Suprapubic skin (tissue), 4 donors: ENCODE measurements at regions not wholly inside any gene's neighbourhood (a gene's known extent, or its start where the extent isn't known, plus 50 kb on each side); places are given as distances from the start of the nearest gene placed in this dataset.
"Not testable (repeated sequence)": the region's sequence is repeated elsewhere in the genome, so short reads cannot be mapped to it uniquely, and the experiment has no call there.

Experiments used
- EP300 ChIP-seq: sonication (generic); formaldehyde crosslinking; IDR thresholded peaks from one replicate; pipeline ENCODE4 v1.6.1; 2017; ENCODE audit warnings: antibody characterized with exemption
- POLR2A ChIP-seq, 2 donors: fragments of 450-650 bp; IDR thresholded peaks; one replicate each; pipeline ENCODE4 v1.6.1; 2017; ENCODE audit warnings: antibody characterized with exemption in 2 of 2, mild to moderate bottlenecking in 2 of 2, moderate library complexity in 2 of 2
- POLR2AphosphoS5 ChIP-seq, 3 donors: sonication (generic); formaldehyde crosslinking; IDR thresholded peaks; one replicate each; pipeline ENCODE4 v1.6.1; 2017; ENCODE audit warnings: antibody characterized with exemption in 3 of 3
- TF ChIP-seq, protein P1 (sequence below), 2 donors: fragments of 200-600 bp in 1 of 2; fragments of 450-650 bp in 1 of 2; sonication (generic) in 1 of 2; IDR thresholded peaks; one replicate each; pipeline ENCODE4 v1.5.1; 2016 to 2019; ENCODE audit warnings: antibody characterized with exemption in 2 of 2, mild to moderate bottlenecking in 1 of 2, moderate library complexity in 1 of 2

DNA sequence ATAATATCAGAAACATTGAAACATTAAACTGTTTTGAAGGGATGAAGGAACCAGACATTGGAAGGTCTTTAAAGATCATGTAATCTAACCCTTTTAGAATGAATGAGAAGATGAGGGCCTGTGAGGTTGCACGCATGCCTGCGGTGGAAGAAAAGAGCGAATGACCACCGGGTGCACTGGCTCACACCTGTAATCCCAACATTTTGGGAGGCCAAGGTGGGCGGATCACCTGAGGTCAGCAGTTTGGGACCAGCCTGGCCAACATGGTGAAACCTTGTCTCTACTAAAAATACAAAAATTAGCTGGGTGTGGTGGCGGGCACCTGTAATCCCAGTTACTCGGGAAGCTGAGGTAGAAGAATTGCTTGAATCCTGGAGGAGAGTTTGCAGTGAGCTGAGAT is 242.3 kb upstream of the CDH12 start:
- not testable (repeated sequence) for TF ChIP-seq POLR2A (IDR thresholded peaks at IDR 0.05); POLR2AphosphoS5 (IDR thresholded peaks at IDR 0.05); EP300
- TF ChIP-seq, protein P1, sequence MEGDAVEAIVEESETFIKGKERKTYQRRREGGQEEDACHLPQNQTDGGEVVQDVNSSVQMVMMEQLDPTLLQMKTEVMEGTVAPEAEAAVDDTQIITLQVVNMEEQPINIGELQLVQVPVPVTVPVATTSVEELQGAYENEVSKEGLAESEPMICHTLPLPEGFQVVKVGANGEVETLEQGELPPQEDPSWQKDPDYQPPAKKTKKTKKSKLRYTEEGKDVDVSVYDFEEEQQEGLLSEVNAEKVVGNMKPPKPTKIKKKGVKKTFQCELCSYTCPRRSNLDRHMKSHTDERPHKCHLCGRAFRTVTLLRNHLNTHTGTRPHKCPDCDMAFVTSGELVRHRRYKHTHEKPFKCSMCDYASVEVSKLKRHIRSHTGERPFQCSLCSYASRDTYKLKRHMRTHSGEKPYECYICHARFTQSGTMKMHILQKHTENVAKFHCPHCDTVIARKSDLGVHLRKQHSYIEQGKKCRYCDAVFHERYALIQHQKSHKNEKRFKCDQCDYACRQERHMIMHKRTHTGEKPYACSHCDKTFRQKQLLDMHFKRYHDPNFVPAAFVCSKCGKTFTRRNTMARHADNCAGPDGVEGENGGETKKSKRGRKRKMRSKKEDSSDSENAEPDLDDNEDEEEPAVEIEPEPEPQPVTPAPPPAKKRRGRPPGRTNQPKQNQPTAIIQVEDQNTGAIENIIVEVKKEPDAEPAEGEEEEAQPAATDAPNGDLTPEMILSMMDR (IDR thresholded peaks at IDR 0.05): not testable (repeated sequence)
